ENCODE measurements at regions not wholly inside any gene's neighbourhood (a gene's known extent, or its start where the extent isn't known, plus 50 kb on each side); places are given as distances from the start of the nearest gene placed in this dataset.

DNA sequence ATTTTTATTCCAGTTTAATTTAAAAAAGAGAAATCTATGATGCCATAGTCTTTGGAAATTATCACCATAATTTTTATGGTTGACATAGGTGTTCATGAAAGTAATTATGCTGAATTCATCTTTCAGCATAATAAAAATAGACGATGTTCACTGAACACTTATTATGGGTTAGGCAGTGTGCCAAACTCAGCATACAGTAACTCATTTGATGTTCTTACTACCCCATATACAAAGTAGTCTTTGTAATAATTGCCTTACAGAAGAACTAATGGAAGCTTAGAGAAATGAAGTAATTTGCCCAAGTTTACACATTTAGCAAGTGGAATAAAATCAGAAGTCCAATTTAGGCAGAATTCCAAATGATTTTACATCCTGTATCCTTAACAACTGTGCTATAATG lies 852.2 kb upstream of the GOT2 start:
- no peaks in the 10 kb centered on the region for H3K9me3 ChIP-seq (ENCODE audit: control insufficient read depth, low read depth, low read length)
- no peak overlapping the region for H3K9ac ChIP-seq (ENCODE audit: low read length)
- no peak overlapping the region for H3K27ac ChIP-seq (ENCODE audit: low read length)
- no peaks in the 10 kb centered on the region for H3K4me1 ChIP-seq (ENCODE audit: control insufficient read depth, low read depth, low read length)
- H3K4me3 ChIP-seq (ENCODE audit: low read length), result no peak overlapping the region
- no peaks in the 10 kb centered on the region for H3K36me3 ChIP-seq (ENCODE audit: control insufficient read depth, low read depth, low read length)
- H3K27me3 ChIP-seq (ENCODE audit: control insufficient read depth, insufficient read depth, low read length), result no peaks in the 10 kb centered on the region

DNA sequence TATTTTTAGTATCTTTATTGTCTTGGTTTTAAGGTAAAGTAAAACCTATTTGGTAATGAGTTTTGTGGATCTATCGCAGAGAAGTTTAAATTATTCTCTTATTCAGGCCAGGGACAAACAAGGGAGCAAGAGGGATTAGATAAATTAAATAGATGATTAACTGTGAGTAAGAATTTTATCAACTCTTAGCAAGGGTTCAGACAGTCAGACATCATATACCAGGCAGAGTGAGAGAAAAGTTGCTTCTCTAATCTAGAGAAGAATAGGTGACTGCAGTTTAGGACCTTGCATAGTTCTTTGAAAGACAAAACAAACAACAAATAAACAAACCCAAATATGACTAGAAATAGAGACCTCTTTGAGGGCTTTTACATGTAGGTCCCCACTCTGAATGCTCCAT lies 840.2 kb upstream of the GOT2 start:
- no peak overlapping the region for H3K9ac ChIP-seq (ENCODE audit: low read length)
- no peak overlapping the region for H3K27ac ChIP-seq (ENCODE audit: low read length)
- no peaks in the 10 kb centered on the region for H3K36me3 ChIP-seq (ENCODE audit: control insufficient read depth, low read depth, low read length)
- H3K27me3 ChIP-seq (ENCODE audit: control insufficient read depth, insufficient read depth, low read length), result no peaks in the 10 kb centered on the region
- H3K4me1 ChIP-seq (ENCODE audit: control insufficient read depth, low read depth, low read length), result no peaks in the 10 kb centered on the region
- H3K9me3 ChIP-seq (ENCODE audit: control insufficient read depth, low read depth, low read length), result no peaks in the 10 kb centered on the region
- no peak overlapping the region for H3K4me3 ChIP-seq (ENCODE audit: low read length)

DNA sequence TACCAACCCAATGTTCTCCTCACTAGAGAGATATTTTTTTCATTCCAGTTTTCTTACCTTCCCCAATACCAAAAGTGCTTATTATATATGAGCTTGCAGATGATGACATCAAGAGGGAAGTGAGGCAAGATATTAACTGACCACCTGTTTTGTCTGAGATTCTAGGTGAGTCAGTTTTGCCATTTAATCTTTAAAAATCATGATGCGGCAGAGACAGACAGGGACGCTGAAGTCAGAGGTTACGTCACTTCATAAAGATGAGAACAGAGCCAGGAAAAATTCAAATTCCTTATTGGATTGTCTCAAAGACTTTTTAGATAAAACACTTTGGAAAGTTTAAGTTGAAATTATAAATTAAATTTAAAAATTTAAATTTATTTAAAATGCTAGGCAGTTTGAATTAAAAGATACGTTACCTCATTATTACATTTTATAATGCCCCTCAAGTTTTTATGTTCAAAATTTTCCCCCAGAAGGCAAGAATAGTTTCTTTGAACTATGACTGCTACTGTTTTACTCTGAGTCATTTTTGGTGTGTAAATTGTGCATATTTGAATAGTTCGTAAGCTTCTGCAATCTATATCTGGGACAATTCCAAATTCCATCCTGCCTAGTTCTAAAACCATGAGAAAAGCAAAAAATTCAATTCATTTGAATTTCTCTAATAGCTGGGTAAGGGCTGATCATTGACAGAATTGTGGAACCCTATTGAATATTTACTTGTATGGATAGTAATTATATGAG lies 839.6 kb upstream of the GOT2 start:
- Histone ChIP-seq H3K9ac (ENCODE audit: low read length) (no peak overlapping the region), H3K4me1 (ENCODE audit: control insufficient read depth, low read depth, low read length) (no peaks in the 10 kb centered on the region), H3K27ac (ENCODE audit: low read length) (no peak overlapping the region)

DNA sequence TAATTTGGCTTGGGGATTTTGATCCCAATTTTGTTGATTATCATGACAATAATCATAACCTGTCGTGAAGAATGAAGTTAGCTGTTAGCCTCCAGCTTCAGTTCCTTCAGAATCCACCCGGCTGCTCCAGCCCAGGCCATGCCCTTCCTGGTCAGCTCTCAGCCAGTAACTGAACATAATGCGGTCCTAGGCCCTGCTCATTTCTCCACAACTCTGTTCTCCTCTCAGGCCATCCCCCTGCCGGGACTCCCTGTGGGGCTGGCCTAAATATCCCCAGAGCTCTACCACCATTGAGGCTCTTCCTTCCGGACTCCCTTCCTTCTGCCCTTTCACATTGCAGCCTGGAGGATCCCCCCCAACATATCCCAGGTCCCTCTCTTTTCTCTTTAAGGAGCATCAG lies 833.4 kb upstream of the GOT2 start:
- peaks cover 4% of the 10 kb centered on the region for H3K4me1 ChIP-seq (ENCODE audit: control insufficient read depth, low read depth, low read length)
- H3K9me3 ChIP-seq (ENCODE audit: control insufficient read depth, low read depth, low read length), result no peaks in the 10 kb centered on the region
- H3K9ac ChIP-seq (ENCODE audit: low read length), result no peak overlapping the region
- no peak overlapping the region for H3K4me3 ChIP-seq (ENCODE audit: low read length)
- H3K27ac ChIP-seq (ENCODE audit: low read length), result no peak overlapping the region
- H3K27me3 ChIP-seq (ENCODE audit: control insufficient read depth, insufficient read depth, low read length), result no peaks in the 10 kb centered on the region
- no peaks in the 10 kb centered on the region for H3K36me3 ChIP-seq (ENCODE audit: control insufficient read depth, low read depth, low read length)

More for the DNA sequence above, 839.6 kb upstream of the GOT2 start:
- Histone ChIP-seq H3K9me3 (ENCODE audit: control insufficient read depth, low read depth, low read length) (no peaks in the 10 kb centered on the region), H3K4me3 (ENCODE audit: low read length) (no peak overlapping the region), H3K36me3 (ENCODE audit: control insufficient read depth, low read depth, low read length) (no peaks in the 10 kb centered on the region), H3K27me3 (ENCODE audit: control insufficient read depth, insufficient read depth, low read length) (no peaks in the 10 kb centered on the region)

DNA sequence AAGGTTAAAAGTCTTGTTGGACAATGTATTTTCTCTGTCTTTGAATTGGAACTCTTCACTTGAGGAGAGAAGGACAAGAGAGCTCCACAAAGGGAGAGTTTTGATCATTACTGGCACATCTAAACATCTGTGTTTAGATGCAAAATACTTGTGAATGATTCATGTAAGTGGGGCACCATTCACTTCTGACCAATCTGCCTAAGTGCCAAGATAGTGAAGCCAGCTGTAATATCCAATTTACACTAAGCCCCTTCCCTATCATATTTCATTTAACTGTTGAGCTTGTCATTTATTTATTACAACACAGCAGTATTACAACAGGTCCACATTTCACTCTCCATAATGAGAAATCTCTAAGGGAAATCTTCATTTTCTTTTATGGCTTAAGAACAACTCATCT lies 832.3 kb upstream of the GOT2 start:
- no peaks in the 10 kb centered on the region for H3K9me3 ChIP-seq (ENCODE audit: control insufficient read depth, low read depth, low read length)

DNA sequence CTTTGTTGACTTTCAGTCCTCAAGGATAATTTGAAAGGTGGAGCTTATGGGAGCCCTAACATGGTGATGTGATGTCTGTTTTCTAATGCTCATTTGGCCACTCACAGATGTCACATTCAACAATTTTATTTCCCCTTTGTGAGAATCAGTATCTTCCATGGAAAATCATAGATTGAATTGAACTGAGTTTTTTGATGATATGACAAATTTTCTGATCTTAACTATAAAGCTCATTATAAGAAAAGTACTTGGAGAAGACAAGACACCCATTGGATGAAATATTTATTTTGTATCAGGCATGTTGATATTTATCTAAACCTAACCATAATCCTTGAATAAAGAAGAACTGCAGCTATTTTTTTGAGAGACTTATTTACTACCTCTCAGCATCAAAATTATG lies 824.6 kb upstream of the GOT2 start:
- Histone ChIP-seq H3K27ac (ENCODE audit: low read length) (no peak overlapping the region), H3K9me3 (ENCODE audit: control insufficient read depth, low read depth, low read length) (no peaks in the 10 kb centered on the region), H3K36me3 (ENCODE audit: control insufficient read depth, low read depth, low read length) (no peaks in the 10 kb centered on the region), H3K9ac (ENCODE audit: low read length) (no peak overlapping the region), H3K4me1 (ENCODE audit: control insufficient read depth, low read depth, low read length) (no peaks in the 10 kb centered on the region), H3K27me3 (ENCODE audit: control insufficient read depth, insufficient read depth, low read length) (no peaks in the 10 kb centered on the region), H3K4me3 (ENCODE audit: low read length) (no peak overlapping the region)

More for the DNA sequence above, 832.3 kb upstream of the GOT2 start:
- H3K27ac ChIP-seq (ENCODE audit: low read length), result no peak overlapping the region
- H3K4me1 ChIP-seq (ENCODE audit: control insufficient read depth, low read depth, low read length), result peaks cover 4% of the 10 kb centered on the region
- no peaks in the 10 kb centered on the region for H3K27me3 ChIP-seq (ENCODE audit: control insufficient read depth, insufficient read depth, low read length)
- H3K9ac ChIP-seq (ENCODE audit: low read length), result no peak overlapping the region
- H3K36me3 ChIP-seq (ENCODE audit: control insufficient read depth, low read depth, low read length), result no peaks in the 10 kb centered on the region
- H3K4me3 ChIP-seq (ENCODE audit: low read length), result no peak overlapping the region

DNA sequence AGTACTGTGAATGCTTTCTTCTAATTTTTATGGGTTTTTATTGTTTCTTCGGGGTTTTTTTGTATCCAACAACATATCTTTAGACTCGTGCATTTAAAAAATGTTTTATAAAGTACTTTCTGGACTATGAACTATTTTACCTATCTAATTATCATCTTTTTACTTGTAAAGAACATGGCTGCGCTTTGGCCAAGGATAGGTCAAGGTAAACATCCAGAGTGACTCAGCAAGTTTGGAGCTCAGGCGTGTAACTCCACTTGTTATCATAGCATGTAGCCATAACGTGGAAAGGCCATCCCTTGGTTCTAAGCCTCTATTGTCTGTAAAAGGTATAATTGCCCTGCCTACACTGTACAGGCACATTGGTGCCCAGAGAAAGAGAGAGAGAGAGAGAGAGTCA lies 818.0 kb upstream of the GOT2 start:
- Histone ChIP-seq H3K36me3 (ENCODE audit: control insufficient read depth, low read depth, low read length) (no peaks in the 10 kb centered on the region), H3K27ac (ENCODE audit: low read length) (no peak overlapping the region), H3K9ac (ENCODE audit: low read length) (no peak overlapping the region), H3K4me1 (ENCODE audit: control insufficient read depth, low read depth, low read length) (no peaks in the 10 kb centered on the region), H3K27me3 (ENCODE audit: control insufficient read depth, insufficient read depth, low read length) (no peaks in the 10 kb centered on the region), H3K9me3 (ENCODE audit: control insufficient read depth, low read depth, low read length) (no peaks in the 10 kb centered on the region), H3K4me3 (ENCODE audit: low read length) (no peak overlapping the region)

DNA sequence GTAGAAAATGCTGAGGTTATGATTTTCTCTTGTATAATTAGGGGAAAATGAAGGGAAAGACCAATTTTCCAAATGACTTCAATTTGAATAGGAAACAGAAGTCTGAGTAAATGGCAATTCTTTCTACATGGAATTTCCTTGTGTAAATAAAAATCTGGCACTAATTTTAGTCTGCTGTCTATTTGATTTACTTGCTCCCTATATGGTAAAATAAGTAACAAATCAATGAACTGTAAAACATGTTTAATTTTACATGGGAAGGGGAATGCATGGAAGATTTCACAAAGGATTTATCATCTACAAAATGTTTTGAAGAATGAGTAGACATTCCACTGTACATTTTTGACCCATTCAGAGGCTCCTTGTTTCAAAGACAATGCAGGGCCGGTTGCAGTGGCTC lies 811.6 kb upstream of the GOT2 start:
- no peaks in the 10 kb centered on the region for H3K9me3 ChIP-seq (ENCODE audit: control insufficient read depth, low read depth, low read length)
- no peaks in the 10 kb centered on the region for H3K27me3 ChIP-seq (ENCODE audit: control insufficient read depth, insufficient read depth, low read length)
- no peak overlapping the region for H3K4me3 ChIP-seq (ENCODE audit: low read length)
- H3K36me3 ChIP-seq (ENCODE audit: control insufficient read depth, low read depth, low read length), result no peaks in the 10 kb centered on the region
- H3K9ac ChIP-seq (ENCODE audit: low read length), result no peak overlapping the region
- H3K27ac ChIP-seq (ENCODE audit: low read length), result no peak overlapping the region
- peaks cover 3% of the 10 kb centered on the region for H3K4me1 ChIP-seq (ENCODE audit: control insufficient read depth, low read depth, low read length)

DNA sequence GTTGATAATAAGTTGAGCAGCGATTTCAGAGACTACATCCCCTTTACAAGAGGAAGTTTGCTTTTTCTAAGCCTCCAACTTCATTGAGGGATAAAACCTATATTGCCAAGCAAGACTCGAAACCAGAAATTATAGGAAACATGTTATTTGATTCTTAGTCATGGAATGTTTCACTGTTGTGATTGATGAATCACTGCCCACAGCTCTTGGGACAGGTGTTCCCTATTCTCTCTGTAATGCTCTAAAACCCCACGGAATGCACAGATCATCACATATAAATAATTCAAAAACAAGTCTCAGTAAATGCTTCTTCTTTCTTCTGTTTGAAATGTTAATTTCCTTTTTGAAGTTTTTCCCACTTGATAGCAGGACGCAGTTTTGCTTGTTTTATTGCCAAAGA lies 809.5 kb upstream of the GOT2 start:
- Histone ChIP-seq H3K9me3 (ENCODE audit: control insufficient read depth, low read depth, low read length) (no peaks in the 10 kb centered on the region), H3K36me3 (ENCODE audit: control insufficient read depth, low read depth, low read length) (no peaks in the 10 kb centered on the region), H3K9ac (ENCODE audit: low read length) (no peak overlapping the region), H3K4me1 (ENCODE audit: control insufficient read depth, low read depth, low read length) (peaks cover 3% of the 10 kb centered on the region), H3K27ac (ENCODE audit: low read length) (no peak overlapping the region), H3K27me3 (ENCODE audit: control insufficient read depth, insufficient read depth, low read length) (no peaks in the 10 kb centered on the region), H3K4me3 (ENCODE audit: low read length) (no peak overlapping the region)

DNA sequence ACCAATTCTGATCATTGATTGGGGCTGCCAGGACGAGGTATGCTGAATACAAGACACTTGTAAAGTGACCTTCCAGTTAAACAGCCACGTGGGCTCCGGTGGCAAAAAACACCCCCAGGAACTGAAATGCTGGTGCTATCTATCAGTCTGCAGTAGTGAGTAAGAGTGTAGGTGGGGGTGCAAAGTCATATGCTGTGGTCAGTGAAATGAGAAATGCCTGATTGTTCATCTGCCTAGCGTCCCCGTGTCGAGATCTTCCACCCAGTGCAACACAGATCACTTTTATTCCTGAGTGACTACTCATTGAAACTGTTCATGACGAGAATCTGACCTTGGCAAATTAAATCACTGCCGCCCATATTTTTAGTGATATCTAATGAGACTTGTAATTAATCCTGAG lies 806.5 kb upstream of the GOT2 start:
- Histone ChIP-seq H3K4me3 (ENCODE audit: low read length) (no peak overlapping the region), H3K4me1 (ENCODE audit: control insufficient read depth, low read depth, low read length) (peaks cover 3% of the 10 kb centered on the region), H3K9me3 (ENCODE audit: control insufficient read depth, low read depth, low read length) (no peaks in the 10 kb centered on the region), H3K9ac (ENCODE audit: low read length) (no peak overlapping the region), H3K27ac (ENCODE audit: low read length) (no peak overlapping the region), H3K27me3 (ENCODE audit: control insufficient read depth, insufficient read depth, low read length) (no peaks in the 10 kb centered on the region), H3K36me3 (ENCODE audit: control insufficient read depth, low read depth, low read length) (no peaks in the 10 kb centered on the region)

DNA sequence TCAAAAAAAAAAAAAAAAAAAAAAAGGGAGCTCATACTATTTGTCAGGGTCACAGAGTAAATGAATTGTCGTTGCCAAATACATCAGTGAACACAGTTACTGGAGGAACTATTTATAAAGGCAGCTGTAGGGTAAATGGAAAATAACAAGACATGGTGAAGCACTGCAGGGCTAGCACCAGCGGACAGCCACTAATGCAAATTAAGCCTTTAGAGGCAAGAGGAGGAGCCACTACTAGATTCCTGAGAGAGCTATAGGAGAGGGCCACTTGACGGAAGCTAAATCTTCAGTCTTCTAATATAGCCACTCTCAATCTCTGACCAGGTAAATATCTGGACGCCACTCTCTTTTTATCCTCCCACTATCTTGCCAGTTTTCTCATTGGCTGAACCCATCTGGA lies 801.2 kb upstream of the GOT2 start:
- no peaks in the 10 kb centered on the region for H3K4me1 ChIP-seq (ENCODE audit: control insufficient read depth, low read depth, low read length)
- no peaks in the 10 kb centered on the region for H3K27me3 ChIP-seq (ENCODE audit: control insufficient read depth, insufficient read depth, low read length)
- no peaks in the 10 kb centered on the region for H3K36me3 ChIP-seq (ENCODE audit: control insufficient read depth, low read depth, low read length)
- H3K9me3 ChIP-seq (ENCODE audit: control insufficient read depth, low read depth, low read length), result no peaks in the 10 kb centered on the region
- H3K27ac ChIP-seq (ENCODE audit: low read length), result no peak overlapping the region
- H3K9ac ChIP-seq (ENCODE audit: low read length), result no peak overlapping the region
- H3K4me3 ChIP-seq (ENCODE audit: low read length), result no peak overlapping the region

DNA sequence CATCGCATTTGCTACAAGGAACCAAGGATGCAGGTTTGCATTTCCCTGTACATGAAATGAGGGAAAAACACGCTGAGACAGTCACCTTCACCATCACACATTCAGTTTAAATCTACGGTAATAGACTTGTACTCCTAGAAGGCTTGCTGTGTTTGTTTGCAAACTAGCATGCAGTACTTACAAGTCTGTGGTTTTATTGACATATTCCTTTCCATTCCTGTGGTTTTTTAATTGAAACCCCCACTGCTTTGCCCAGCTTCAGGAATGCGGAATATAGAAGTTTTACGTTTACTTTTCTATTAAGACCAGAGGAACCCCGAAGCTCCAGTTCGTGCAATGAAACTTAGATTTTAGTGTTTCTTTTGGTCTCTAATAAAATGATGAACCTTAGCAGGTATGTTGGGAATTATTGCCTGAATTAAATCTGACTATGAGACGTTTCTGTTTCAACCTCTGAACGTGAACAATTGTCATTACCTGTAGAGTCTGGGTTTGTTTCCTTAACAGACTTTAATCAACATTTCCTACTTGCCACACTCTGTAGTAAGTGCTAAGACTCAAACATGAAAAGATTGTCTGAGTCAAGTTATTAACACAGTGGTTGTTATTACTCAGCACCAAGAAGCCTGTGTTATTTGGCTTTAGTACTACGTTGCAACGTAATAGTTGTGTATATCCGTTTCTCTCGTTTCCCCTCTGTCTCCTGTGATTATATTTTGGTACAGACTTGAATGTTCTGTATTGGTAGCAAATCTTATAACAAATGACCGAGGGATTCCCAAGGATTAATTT lies 793.3 kb upstream of the GOT2 start:
- no peaks in the 10 kb centered on the region for H3K4me1 ChIP-seq (ENCODE audit: control insufficient read depth, low read depth, low read length)
- no peaks in the 10 kb centered on the region for H3K27me3 ChIP-seq (ENCODE audit: control insufficient read depth, insufficient read depth, low read length)
- H3K27ac ChIP-seq (ENCODE audit: low read length), result no peak overlapping the region

More for the DNA sequence above, 793.3 kb upstream of the GOT2 start:
- Histone ChIP-seq H3K9ac (ENCODE audit: low read length) (no peak overlapping the region), H3K4me3 (ENCODE audit: low read length) (no peak overlapping the region), H3K36me3 (ENCODE audit: control insufficient read depth, low read depth, low read length) (no peaks in the 10 kb centered on the region), H3K9me3 (ENCODE audit: control insufficient read depth, low read depth, low read length) (no peaks in the 10 kb centered on the region)

Measured in iPS-18a (cell line).